Thyroid gland (tissue), 4 donors: ENCODE measurements at regions not wholly inside any gene's neighbourhood (a gene's known extent, or its start where the extent isn't known, plus 50 kb on each side); places are given as distances from the start of the nearest gene placed in this dataset.

Source experiments
- POLR2A ChIP-seq, 2 donors: fragments of 450-650 bp; IDR thresholded peaks; one replicate each; pipeline ENCODE4 v1.6.1; 2017; ENCODE audit warnings: antibody characterized with exemption in 2 of 2, mild to moderate bottlenecking in 2 of 2, moderate library complexity in 1 of 2
- TF ChIP-seq, protein P1 (sequence below), 6 experiments: fragments of 200-600 bp in 3 of 6; fragments of 450-650 bp in 3 of 6; sonication (generic) in 3 of 6; IDR thresholded peaks; one replicate each; pipeline ENCODE4 v1.5.1; 2016 to 2019; ENCODE audit warnings: antibody characterized with exemption in 6 of 6, mild to moderate bottlenecking in 2 of 6, inconsistent platforms in 1 of 6, moderate library complexity in 1 of 6

- TF ChIP-seq POLR2A (IDR thresholded peaks at IDR 0.05), result no peak
- TF ChIP-seq, protein P1, sequence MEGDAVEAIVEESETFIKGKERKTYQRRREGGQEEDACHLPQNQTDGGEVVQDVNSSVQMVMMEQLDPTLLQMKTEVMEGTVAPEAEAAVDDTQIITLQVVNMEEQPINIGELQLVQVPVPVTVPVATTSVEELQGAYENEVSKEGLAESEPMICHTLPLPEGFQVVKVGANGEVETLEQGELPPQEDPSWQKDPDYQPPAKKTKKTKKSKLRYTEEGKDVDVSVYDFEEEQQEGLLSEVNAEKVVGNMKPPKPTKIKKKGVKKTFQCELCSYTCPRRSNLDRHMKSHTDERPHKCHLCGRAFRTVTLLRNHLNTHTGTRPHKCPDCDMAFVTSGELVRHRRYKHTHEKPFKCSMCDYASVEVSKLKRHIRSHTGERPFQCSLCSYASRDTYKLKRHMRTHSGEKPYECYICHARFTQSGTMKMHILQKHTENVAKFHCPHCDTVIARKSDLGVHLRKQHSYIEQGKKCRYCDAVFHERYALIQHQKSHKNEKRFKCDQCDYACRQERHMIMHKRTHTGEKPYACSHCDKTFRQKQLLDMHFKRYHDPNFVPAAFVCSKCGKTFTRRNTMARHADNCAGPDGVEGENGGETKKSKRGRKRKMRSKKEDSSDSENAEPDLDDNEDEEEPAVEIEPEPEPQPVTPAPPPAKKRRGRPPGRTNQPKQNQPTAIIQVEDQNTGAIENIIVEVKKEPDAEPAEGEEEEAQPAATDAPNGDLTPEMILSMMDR (IDR thresholded peaks at IDR 0.05), result no peak
Measured at GRCh38 chr18:24785019-24785418, 324.6 kb downstream of the HRH4 start.
